Uterus (tissue), 3 donors: ENCODE measurements at regions not wholly inside any gene's neighbourhood (a gene's known extent, or its start where the extent isn't known, plus 50 kb on each side); places are given as distances from the start of the nearest gene placed in this dataset.

Source experiments
- DNase-seq, 2 donors: peaks; one replicate each; pipeline ENCODE4 v3.0.0-alpha.2; 2019 to 2020
- H3K27ac ChIP-seq, 2 donors: fragments of 200-600 bp; sonication (generic); 1 replicate in 1 of 2; 2 replicates in 1 of 2; pipeline ENCODE4 v1.5.1; 2016 to 2018
- H3K27me3 ChIP-seq, 2 donors: fragments of 200-600 bp; sonication (generic); one replicate each; pipeline ENCODE4 v1.5.1; 2018 to 2019; ENCODE audit warnings: control low read depth in 1 of 2
- H3K36me3 ChIP-seq, 2 donors: fragments of 200-600 bp; sonication (generic); one replicate each; pipeline ENCODE4 v1.5.1; 2019; ENCODE audit warnings: control low read depth in 1 of 2
- H3K4me1 ChIP-seq, 2 donors: fragments of 200-600 bp; sonication (generic); one replicate each; pipeline ENCODE4 v1.5.1; 2018 to 2019; ENCODE audit warnings: control low read depth in 1 of 2
- H3K4me3 ChIP-seq, 2 donors: fragments of 200-600 bp; sonication (generic); 1 replicate in 1 of 2; 2 replicates in 1 of 2; pipeline ENCODE4 v1.5.1; 2018 to 2019; ENCODE audit warnings: mild to moderate bottlenecking in 1 of 2
- H3K9me3 ChIP-seq, 2 donors: fragments of 200-600 bp; sonication (generic); one replicate each; pipeline ENCODE4 v1.5.1; 2019; ENCODE audit warnings: control low read depth in 1 of 2
- CTCF ChIP-seq, 4 experiments: fragments of 200-600 bp in 2 of 4; fragments of 450-650 bp in 2 of 4; sonication (generic) in 2 of 4; IDR thresholded peaks; one replicate each; pipeline ENCODE4 v1.5.1; 2016 to 2019; ENCODE audit warnings: antibody characterized with exemption in 4 of 4, mild to moderate bottlenecking in 2 of 4, moderate library complexity in 1 of 4
- POLR2A ChIP-seq, 2 donors: fragments of 450-650 bp; IDR thresholded peaks; one replicate each; pipeline ENCODE4 v1.6.1; 2016; ENCODE audit warnings: antibody characterized with exemption in 2 of 2, mild to moderate bottlenecking in 1 of 2, moderate library complexity in 1 of 2
- intact Hi-C: fragments of 100-400 bp; cut with DNase I; formaldehyde crosslinking; loops from one replicate; pipeline ENCODE4 v1.15.1; 2023; ENCODE audit warnings: low total_unique reads
- donor health status: DM: yes; HTN: yes; CAD: no.

- no peak for TF ChIP-seq CTCF (IDR thresholded peaks at IDR 0.05)
- no peak for TF ChIP-seq POLR2A (IDR thresholded peaks at IDR 0.05)
- intact Hi-C loops: loop anchor here (10.0 kb wide), 1 partner anchor 154 kb away; no protein-coding TSS in a partner anchor
- H3K4me3 ChIP-seq: no peak overlapping the region
These were observed 50.9 kb upstream of the LOXL4 start for GRCh38 chr10:98318861-98319260.

More at GRCh38 chr10:98318861-98319260, 50.9 kb upstream of the LOXL4 start:
- no peaks in the 10 kb centered on the region for H3K27me3 ChIP-seq
- no peaks in the 10 kb centered on the region for H3K36me3 ChIP-seq
- no peak overlapping the region for H3K27ac ChIP-seq
- DNase-seq: no peak
- H3K4me1 ChIP-seq: no peaks in the 10 kb centered on the region
- H3K9me3 ChIP-seq: no peaks in the 10 kb centered on the region
